OCI-LY1 (cell line): ENCODE measurements at regions not wholly inside any gene's neighbourhood (a gene's known extent, or its start where the extent isn't known, plus 50 kb on each side); places are given as distances from the start of the nearest gene placed in this dataset.

Source experiments
- CTCF ChIP-seq: fragments of 200-600 bp; sonication (generic), shearing (Covaris generic); IDR thresholded peaks from 2 replicates; pipeline ENCODE4 v1.5.1; 2017; ENCODE audit warnings: mild to moderate bottlenecking, antibody characterized with exemption, low read length, moderate library complexity, mixed read lengths
- EZH2 ChIP-seq: fragments of 200-600 bp; sonication (generic), shearing (Covaris generic); IDR thresholded peaks from 2 replicates; pipeline ENCODE4 v1.8.0; 2017; ENCODE audit warnings: borderline replicate concordance, mixed run types, mild to moderate bottlenecking, antibody characterized with exemption, low read length, moderate library complexity, mixed read lengths

GRCh38 chr3:177842743-177843734 lies 645.8 kb upstream of the TBL1XR1 start:
- TF ChIP-seq CTCF (no peak), EZH2 (no peak)
